ENCODE measurements at regions not wholly inside any gene's neighbourhood (a gene's known extent, or its start where the extent isn't known, plus 50 kb on each side); places are given as distances from the start of the nearest gene placed in this dataset.

DNA sequence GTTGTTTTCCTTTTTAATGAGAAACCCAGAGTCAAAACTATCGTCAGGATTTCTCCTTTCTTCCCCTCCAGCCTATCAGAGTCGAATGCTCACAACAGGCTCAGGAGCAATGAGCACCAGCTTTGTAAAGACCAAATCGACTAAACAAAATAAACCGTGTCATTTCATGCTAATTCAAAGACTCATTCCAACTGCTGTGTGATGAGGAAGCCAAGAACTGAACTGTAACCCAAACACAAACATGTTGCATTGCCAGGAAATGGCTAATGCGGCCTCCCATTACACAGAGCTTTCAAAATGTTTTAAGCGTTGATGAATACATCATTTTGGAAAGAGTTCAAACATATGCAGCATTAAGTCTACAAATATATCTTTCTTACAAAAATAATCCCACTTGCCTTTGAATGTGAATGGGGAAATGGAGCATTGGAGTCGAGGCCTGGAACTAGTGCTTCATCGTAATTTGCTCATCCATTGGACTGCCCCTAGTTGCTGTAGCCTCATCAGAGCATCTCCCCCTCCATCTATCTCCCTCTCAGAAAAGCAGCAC, 349.5 kb downstream of the GXYLT1 start:
- H3K27ac ChIP-seq, result no peak overlapping the region
- 30% methylated on average over 6 to 7 of the region's 8 CpGs for WGBS, 2 donors (ENCODE audit: low coverage in 1 of 2)
- H3K4me3 ChIP-seq, result no peak overlapping the region
- peaks cover 0 to 15% (median 0%) of the 10 kb centered on the region in 3 donors for H3K4me1 ChIP-seq
- H3K36me3 ChIP-seq, result no peaks in the 10 kb centered on the region
- ATAC-seq, result no peak
- TF ChIP-seq, protein P1, sequence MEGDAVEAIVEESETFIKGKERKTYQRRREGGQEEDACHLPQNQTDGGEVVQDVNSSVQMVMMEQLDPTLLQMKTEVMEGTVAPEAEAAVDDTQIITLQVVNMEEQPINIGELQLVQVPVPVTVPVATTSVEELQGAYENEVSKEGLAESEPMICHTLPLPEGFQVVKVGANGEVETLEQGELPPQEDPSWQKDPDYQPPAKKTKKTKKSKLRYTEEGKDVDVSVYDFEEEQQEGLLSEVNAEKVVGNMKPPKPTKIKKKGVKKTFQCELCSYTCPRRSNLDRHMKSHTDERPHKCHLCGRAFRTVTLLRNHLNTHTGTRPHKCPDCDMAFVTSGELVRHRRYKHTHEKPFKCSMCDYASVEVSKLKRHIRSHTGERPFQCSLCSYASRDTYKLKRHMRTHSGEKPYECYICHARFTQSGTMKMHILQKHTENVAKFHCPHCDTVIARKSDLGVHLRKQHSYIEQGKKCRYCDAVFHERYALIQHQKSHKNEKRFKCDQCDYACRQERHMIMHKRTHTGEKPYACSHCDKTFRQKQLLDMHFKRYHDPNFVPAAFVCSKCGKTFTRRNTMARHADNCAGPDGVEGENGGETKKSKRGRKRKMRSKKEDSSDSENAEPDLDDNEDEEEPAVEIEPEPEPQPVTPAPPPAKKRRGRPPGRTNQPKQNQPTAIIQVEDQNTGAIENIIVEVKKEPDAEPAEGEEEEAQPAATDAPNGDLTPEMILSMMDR (IDR thresholded peaks at IDR 0.05), result no peak
- TF ChIP-seq EP300 (IDR thresholded peaks at IDR 0.05) (no peak), POLR2AphosphoS5 (IDR thresholded peaks at IDR 0.05) (no peak), POLR2A (IDR thresholded peaks at IDR 0.05) (no peak)
- peaks cover 0 to 14% (median 0%) of the 10 kb centered on the region in 3 donors for H3K9me3 ChIP-seq
- no peaks in the 10 kb centered on the region for H3K27me3 ChIP-seq

DNA sequence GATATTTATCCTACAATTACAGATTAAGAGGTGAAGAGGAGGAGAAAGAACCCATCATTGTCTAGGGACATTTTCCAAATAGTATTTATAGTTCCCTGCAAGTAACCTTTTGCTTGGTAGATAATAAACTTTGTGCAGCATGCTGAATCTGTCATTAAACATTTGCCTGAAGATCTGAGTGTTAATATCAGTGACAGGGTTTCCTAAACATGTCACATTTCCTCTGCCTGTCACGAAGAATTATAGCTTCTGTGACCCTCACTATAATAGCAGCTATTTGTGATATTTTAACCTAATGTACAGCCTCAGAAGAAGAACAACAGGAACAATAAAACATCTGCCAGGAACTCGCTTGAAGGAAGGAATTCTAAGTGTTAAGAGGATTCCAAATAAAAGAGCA, 350.3 kb downstream of the GXYLT1 start:
- no peak overlapping the region for H3K4me3 ChIP-seq
- H3K27me3 ChIP-seq, result no peaks in the 10 kb centered on the region
- TF ChIP-seq, protein P1 (IDR thresholded peaks at IDR 0.05), result no peak
- no peak for TF ChIP-seq POLR2A (IDR thresholded peaks at IDR 0.05)
- TF ChIP-seq POLR2AphosphoS5 (IDR thresholded peaks at IDR 0.05), result no peak
- TF ChIP-seq EP300 (IDR thresholded peaks at IDR 0.05), result no peak
- peaks cover 0 to 15% (median 0%) of the 10 kb centered on the region in 3 donors for H3K4me1 ChIP-seq
- no peak overlapping the region for H3K27ac ChIP-seq
- peaks cover 0 to 14% (median 0%) of the 10 kb centered on the region in 3 donors for H3K9me3 ChIP-seq
- H3K36me3 ChIP-seq, result no peaks in the 10 kb centered on the region
- ATAC-seq, result no peak
- 23 to 42% methylated on average over 2 of the region's 2 CpGs for WGBS, 2 donors (ENCODE audit: low coverage in 1 of 2)

- H3K4me3 ChIP-seq, result no peak overlapping the region
- ATAC-seq, result no peak
- no peaks in the 10 kb centered on the region for H3K9me3 ChIP-seq
- H3K27me3 ChIP-seq, result no peaks in the 10 kb centered on the region
- peaks cover 0 to 5% (median 0%) of the 10 kb centered on the region in 3 donors for H3K4me1 ChIP-seq
- H3K36me3 ChIP-seq, result no peaks in the 10 kb centered on the region
- no peak overlapping the region for H3K27ac ChIP-seq
- TF ChIP-seq, protein P1 (IDR thresholded peaks at IDR 0.05), result no peak
- no peak for TF ChIP-seq POLR2A (IDR thresholded peaks at IDR 0.05)
- TF ChIP-seq EP300 (IDR thresholded peaks at IDR 0.05), result no peak
- no peak for TF ChIP-seq POLR2AphosphoS5 (IDR thresholded peaks at IDR 0.05)
- WGBS, 2 donors (ENCODE audit: low coverage in 1 of 2), result 50 to 77% methylated on average over 1 to 2 of the region's 2 CpGs
These were observed 359.7 kb downstream of the GXYLT1 start for GRCh38 chr12:41784957-41785356.

DNA sequence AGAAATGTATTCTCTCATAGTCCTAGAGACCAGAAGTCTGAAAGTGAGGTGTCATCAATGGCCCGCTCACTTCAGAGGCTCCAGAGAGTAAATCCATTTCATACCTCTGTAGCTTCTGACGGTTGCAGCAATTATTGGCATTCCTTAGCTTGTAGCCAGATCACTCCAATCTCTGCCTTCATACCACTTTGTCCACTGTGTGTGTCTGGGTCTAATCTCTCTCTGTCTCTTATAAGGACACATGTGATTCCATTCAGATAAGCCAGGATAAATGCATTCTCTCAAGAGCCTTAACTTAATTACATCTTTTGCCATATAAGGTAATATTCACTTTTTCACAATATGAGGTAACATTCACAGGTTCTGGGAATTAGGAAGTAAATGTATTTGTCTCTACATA, 365.7 kb downstream of the GXYLT1 start:
- no peak overlapping the region for H3K27ac ChIP-seq
- H3K9me3 ChIP-seq, result no peaks in the 10 kb centered on the region
- TF ChIP-seq, protein P1 (IDR thresholded peaks at IDR 0.05), result no peak
- no peak for TF ChIP-seq POLR2AphosphoS5 (IDR thresholded peaks at IDR 0.05)
- no peak for TF ChIP-seq EP300 (IDR thresholded peaks at IDR 0.05)
- no peak for TF ChIP-seq POLR2A (IDR thresholded peaks at IDR 0.05)
- 65 to 75% methylated on average over 2 of the region's 2 CpGs for WGBS, 2 donors (ENCODE audit: low coverage in 1 of 2)
- no peaks in the 10 kb centered on the region for H3K36me3 ChIP-seq
- H3K4me1 ChIP-seq, result no peaks in the 10 kb centered on the region
- no peak for ATAC-seq
- H3K4me3 ChIP-seq, result no peak overlapping the region
- no peaks in the 10 kb centered on the region for H3K27me3 ChIP-seq

GRCh38 chr12:41777064-41777790, 367.4 kb downstream of the GXYLT1 start:
- H3K36me3 ChIP-seq, result no peaks in the 10 kb centered on the region
- no peaks in the 10 kb centered on the region for H3K4me1 ChIP-seq
- H3K27ac ChIP-seq, result no peak overlapping the region
- no peak for ATAC-seq
- H3K4me3 ChIP-seq, result no peak overlapping the region
- H3K9me3 ChIP-seq, result no peaks in the 10 kb centered on the region
- TF ChIP-seq, protein P1 (IDR thresholded peaks at IDR 0.05), result no peak
- TF ChIP-seq POLR2AphosphoS5 (IDR thresholded peaks at IDR 0.05) (no peak), EP300 (IDR thresholded peaks at IDR 0.05) (no peak), POLR2A (IDR thresholded peaks at IDR 0.05) (no peak)
- no peaks in the 10 kb centered on the region for H3K27me3 ChIP-seq
- WGBS, 2 donors (ENCODE audit: low coverage in 1 of 2), result 76 to 79% methylated on average over 8 of the region's 9 CpGs

Measured in gastroesophageal sphincter (tissue), 4 donors.